ENCODE measurements at regions not wholly inside any gene's neighbourhood (a gene's known extent, or its start where the extent isn't known, plus 50 kb on each side); places are given as distances from the start of the nearest gene placed in this dataset.

DNA sequence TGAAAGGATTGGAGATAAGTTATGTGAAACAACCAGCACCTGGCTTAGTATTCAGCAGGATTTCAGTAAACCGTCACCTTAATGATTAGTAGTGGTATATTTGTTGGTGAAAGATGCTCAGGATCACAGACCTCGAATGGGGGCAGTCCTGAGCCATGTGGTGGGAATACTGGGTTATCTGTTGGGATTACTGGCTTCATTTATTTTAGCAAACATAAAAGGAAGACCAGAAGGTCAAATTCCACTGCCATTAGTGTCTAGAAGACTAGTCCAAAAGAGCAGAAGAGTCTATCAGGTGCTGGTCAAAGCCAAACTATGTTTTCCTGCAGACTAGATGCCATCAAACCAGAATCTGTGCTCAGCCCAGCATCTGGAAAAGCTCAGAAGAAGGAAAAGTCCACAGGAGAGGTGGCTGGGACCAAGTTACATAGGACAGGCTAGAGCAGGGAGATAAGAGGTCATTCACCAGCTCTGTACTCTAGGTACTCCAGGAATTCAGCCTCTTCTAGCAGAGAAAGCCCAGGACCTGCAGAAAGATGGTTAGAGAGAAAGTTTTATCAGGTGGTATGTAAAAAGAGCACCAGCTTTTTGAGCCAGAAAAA is 343.4 kb downstream of the PLPP3 start:
- POLR2A ChIA-PET (ENCODE audit: unreplicated experiment): no interaction called here

DNA sequence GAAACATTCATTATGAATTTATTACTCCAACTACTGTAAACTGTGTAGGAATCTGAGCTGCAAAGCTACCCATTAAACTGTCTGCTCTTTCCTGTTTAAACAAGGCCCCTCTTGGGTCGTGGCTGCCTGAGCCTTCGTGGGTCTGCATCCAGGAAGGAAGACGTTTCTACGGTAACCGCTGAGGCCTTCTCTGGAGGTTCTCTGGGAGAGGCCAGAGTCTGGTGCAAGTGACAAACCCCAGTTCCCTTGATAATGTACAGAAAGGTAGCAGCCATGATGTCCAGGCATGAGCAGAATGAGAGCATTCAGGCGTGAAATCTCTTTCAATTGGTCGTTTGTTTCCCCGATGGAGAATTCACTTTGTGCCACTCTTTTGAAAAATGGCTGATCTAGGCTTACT is 350.2 kb downstream of the PLPP3 start:
- H2AFZ ChIP-seq (ENCODE audit: low read length): no peak overlapping the region
- no peak overlapping the region for H3K27ac ChIP-seq (ENCODE audit: low read length)
- TF ChIP-seq, protein P1, sequence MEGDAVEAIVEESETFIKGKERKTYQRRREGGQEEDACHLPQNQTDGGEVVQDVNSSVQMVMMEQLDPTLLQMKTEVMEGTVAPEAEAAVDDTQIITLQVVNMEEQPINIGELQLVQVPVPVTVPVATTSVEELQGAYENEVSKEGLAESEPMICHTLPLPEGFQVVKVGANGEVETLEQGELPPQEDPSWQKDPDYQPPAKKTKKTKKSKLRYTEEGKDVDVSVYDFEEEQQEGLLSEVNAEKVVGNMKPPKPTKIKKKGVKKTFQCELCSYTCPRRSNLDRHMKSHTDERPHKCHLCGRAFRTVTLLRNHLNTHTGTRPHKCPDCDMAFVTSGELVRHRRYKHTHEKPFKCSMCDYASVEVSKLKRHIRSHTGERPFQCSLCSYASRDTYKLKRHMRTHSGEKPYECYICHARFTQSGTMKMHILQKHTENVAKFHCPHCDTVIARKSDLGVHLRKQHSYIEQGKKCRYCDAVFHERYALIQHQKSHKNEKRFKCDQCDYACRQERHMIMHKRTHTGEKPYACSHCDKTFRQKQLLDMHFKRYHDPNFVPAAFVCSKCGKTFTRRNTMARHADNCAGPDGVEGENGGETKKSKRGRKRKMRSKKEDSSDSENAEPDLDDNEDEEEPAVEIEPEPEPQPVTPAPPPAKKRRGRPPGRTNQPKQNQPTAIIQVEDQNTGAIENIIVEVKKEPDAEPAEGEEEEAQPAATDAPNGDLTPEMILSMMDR (conservative IDR thresholded peaks at IDR 0.05; ENCODE audit: low read depth, low read length): no peak
- TF ChIP-seq EZH2phosphoT487 (IDR thresholded peaks at IDR 0.05; ENCODE audit: borderline replicate concordance, low read length) (no peak), EZH2 (IDR thresholded peaks at IDR 0.05; ENCODE audit: low read length, unreplicated experiment) (no peak)
- H3K79me2 ChIP-seq (ENCODE audit: low read length): no peaks in the 10 kb centered on the region
- no peak overlapping the region for H3K9ac ChIP-seq (ENCODE audit: low read length)
- no peaks in the 10 kb centered on the region for H3K9me3 ChIP-seq (ENCODE audit: low read length)
- no TSS peak for BruUV-seq (replicated peaks)
- H3K4me2 ChIP-seq (ENCODE audit: low read length): no peak overlapping the region
- ATAC-seq (no peak), DNase-seq (no peak)
- intact Hi-C loops (cut with micrococcal nuclease): no loop called here
- ChIA-PET CTCF (no interaction called here), POLR2A (ENCODE audit: unreplicated experiment) (no interaction called here)
- H3K27me3 ChIP-seq (ENCODE audit: low read length): no peaks in the 10 kb centered on the region
- 0 out of 2 replicates have a peak, but pooled peaks cover 9% of the 10 kb centered on the region for H3K4me1 ChIP-seq (ENCODE audit: insufficient read depth, low read length)
- H3F3A ChIP-seq (ENCODE audit: low read length, unreplicated experiment): no peaks in the 10 kb centered on the region
- no peak overlapping the region for H3K4me3 ChIP-seq (ENCODE audit: low read length)
- no peaks in the 10 kb centered on the region for H3K36me3 ChIP-seq (ENCODE audit: low read depth, low read length)
- no peaks in the 10 kb centered on the region for H4K20me1 ChIP-seq (ENCODE audit: low read length)
- H3K9me2 ChIP-seq (replicated peaks; ENCODE audit: low read length): no peaks in the 10 kb centered on the region

More for the DNA sequence above, 343.4 kb downstream of the PLPP3 start:
- Histone ChIP-seq H4K20me1 (ENCODE audit: low read length) (no peaks in the 10 kb centered on the region), H3K9me2 (replicated peaks; ENCODE audit: low read length) (no peaks in the 10 kb centered on the region), H3F3A (ENCODE audit: low read length, unreplicated experiment) (no peaks in the 10 kb centered on the region), H3K27me3 (ENCODE audit: low read length) (no peaks in the 10 kb centered on the region), H2AFZ (ENCODE audit: low read length) (no peak overlapping the region), H3K36me3 (ENCODE audit: low read depth, low read length) (no peaks in the 10 kb centered on the region), H3K27ac (ENCODE audit: low read length) (no peak overlapping the region), H3K79me2 (ENCODE audit: low read length) (no peaks in the 10 kb centered on the region), H3K4me3 (ENCODE audit: low read length) (no peak overlapping the region), H3K4me2 (ENCODE audit: low read length) (no peak overlapping the region), H3K4me1 (ENCODE audit: insufficient read depth, low read length) (no peaks in the 10 kb centered on the region), H3K9ac (ENCODE audit: low read length) (no peak overlapping the region), H3K9me3 (ENCODE audit: low read length) (no peaks in the 10 kb centered on the region)
- DNase-seq (no peak), ATAC-seq (no peak)
- TF ChIP-seq, protein P1 (conservative IDR thresholded peaks at IDR 0.05; ENCODE audit: low read depth, low read length): no peak
- no peak for TF ChIP-seq EZH2phosphoT487 (IDR thresholded peaks at IDR 0.05; ENCODE audit: borderline replicate concordance, low read length)
- intact Hi-C loops (cut with micrococcal nuclease): no loop called here
- BruUV-seq (replicated peaks): no TSS peak
- CTCF ChIA-PET: no interaction called here

DNA sequence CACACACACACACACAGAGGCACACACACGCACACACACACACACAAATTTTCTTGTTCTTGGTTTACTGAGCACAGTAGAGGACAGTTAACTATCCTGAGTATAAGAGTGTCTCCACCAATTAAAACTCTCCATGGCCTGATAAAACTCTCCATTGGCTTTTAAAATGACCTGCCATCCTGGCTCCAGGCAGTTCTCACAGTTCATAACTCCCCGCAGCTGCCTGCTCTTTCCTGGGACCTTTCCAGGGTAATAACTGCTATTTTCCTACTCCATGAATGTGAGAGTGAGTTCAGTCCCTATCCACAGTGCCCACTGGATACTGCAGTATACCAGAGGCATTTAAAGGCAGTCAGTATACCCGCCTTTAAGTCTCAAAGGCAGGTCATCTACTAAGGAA is 351.5 kb downstream of the PLPP3 start:
- Histone ChIP-seq H3K9ac (ENCODE audit: low read length) (no peak overlapping the region), H2AFZ (ENCODE audit: low read length) (no peak overlapping the region), H3K9me3 (ENCODE audit: low read length) (no peaks in the 10 kb centered on the region), H4K20me1 (ENCODE audit: low read length) (no peaks in the 10 kb centered on the region), H3F3A (ENCODE audit: low read length, unreplicated experiment) (no peaks in the 10 kb centered on the region), H3K4me1 (ENCODE audit: insufficient read depth, low read length) (0 out of 2 replicates have a peak, but pooled peaks cover 9% of the 10 kb centered on the region), H3K36me3 (ENCODE audit: low read depth, low read length) (no peaks in the 10 kb centered on the region), H3K9me2 (replicated peaks; ENCODE audit: low read length) (no peaks in the 10 kb centered on the region), H3K79me2 (ENCODE audit: low read length) (no peaks in the 10 kb centered on the region), H3K27ac (ENCODE audit: low read length) (no peak overlapping the region), H3K4me2 (ENCODE audit: low read length) (no peak overlapping the region), H3K4me3 (ENCODE audit: low read length) (no peak overlapping the region), H3K27me3 (ENCODE audit: low read length) (no peaks in the 10 kb centered on the region)
- DNase-seq (no peak), ATAC-seq (peak; percentile 20; the same call in 1 of the 2 replicates)
- intact Hi-C loops (cut with micrococcal nuclease): no loop called here
- TF ChIP-seq, protein P1 (conservative IDR thresholded peaks at IDR 0.05; ENCODE audit: low read depth, low read length): no peak
- TF ChIP-seq EZH2phosphoT487 (IDR thresholded peaks at IDR 0.05; ENCODE audit: borderline replicate concordance, low read length) (no peak), EZH2 (IDR thresholded peaks at IDR 0.05; ENCODE audit: low read length, unreplicated experiment) (no peak)
- POLR2A ChIA-PET (ENCODE audit: unreplicated experiment): no interaction called here
- BruUV-seq (replicated peaks): no TSS peak
- CTCF ChIA-PET: no interaction called here
